Esophagus muscularis mucosa (tissue), 4 donors: ENCODE measurements at regions not wholly inside any gene's neighbourhood (a gene's known extent, or its start where the extent isn't known, plus 50 kb on each side); places are given as distances from the start of the nearest gene placed in this dataset.

ENCODE experiments used
- DNase-seq: peaks from one replicate; pipeline ENCODE4 v3.0.0-alpha.2; 2017; ENCODE audit errors: extremely low spot score
- H3K27ac ChIP-seq, 4 donors: fragments of 200-600 bp; sonication (generic); replicated peaks in 1 of 4; 1 replicate in 3 of 4; 2 replicates in 1 of 4; pipeline ENCODE4 v1.5.1; 2016 to 2019; ENCODE audit warnings: mild to moderate bottlenecking in 1 of 4
- H3K27me3 ChIP-seq, 4 donors: fragments of 200-600 bp; sonication (generic); one replicate each; pipeline versions ENCODE4 v1.5.1 to v1.6.0; 2016 to 2019
- H3K36me3 ChIP-seq, 4 donors: fragments of 200-600 bp; sonication (generic); one replicate each; pipeline ENCODE4 v1.5.1; 2016 to 2019
- H3K4me1 ChIP-seq, 4 donors: fragments of 200-600 bp; sonication (generic); one replicate each; pipeline ENCODE4 v1.5.1; 2016 to 2019
- H3K4me3 ChIP-seq, 4 donors: fragments of 200-600 bp; sonication (generic); 1 replicate in 2 of 4; 2 replicates in 2 of 4; pipeline ENCODE4 v1.5.1; 2016 to 2019; ENCODE audit warnings: mild to moderate bottlenecking in 4 of 4, moderate library complexity in 1 of 4
- H3K9me3 ChIP-seq, 4 donors: fragments of 200-600 bp; sonication (generic); 1 replicate in 3 of 4; 2 replicates in 1 of 4; pipeline ENCODE4 v1.5.1; 2016 to 2019
- EP300 ChIP-seq: sonication (generic); formaldehyde crosslinking; IDR thresholded peaks from one replicate; pipeline ENCODE4 v1.6.1; 2017; ENCODE audit warnings: antibody characterized with exemption
- POLR2A ChIP-seq: fragments of 450-650 bp; IDR thresholded peaks from one replicate; pipeline ENCODE4 v1.6.1; 2017; ENCODE audit warnings: antibody characterized with exemption, moderate library complexity, mild to moderate bottlenecking, low read depth
- POLR2AphosphoS5 ChIP-seq, 2 donors: sonication (generic); formaldehyde crosslinking; IDR thresholded peaks; one replicate each; pipeline ENCODE4 v1.6.1; 2017; ENCODE audit warnings: antibody characterized with exemption in 2 of 2
- WGBS: methylation state at CpG from one replicate; pipeline ENCODE4 v1.1.5; 2018; 5-methylcytosine and 5-hydroxymethylcytosine counted together
- intact Hi-C: fragments of 100-400 bp; cut with DNase I; formaldehyde crosslinking; loops from one replicate; pipeline ENCODE4 v1.15.1; 2023
- TF ChIP-seq, protein P1 (sequence below), 3 experiments: fragments of 200-600 bp in 2 of 3; fragments of 450-650 bp in 1 of 3; sonication (generic) in 2 of 3; IDR thresholded peaks; one replicate each; pipeline ENCODE4 v1.5.1; 2017 to 2019; ENCODE audit warnings: antibody characterized with exemption in 3 of 3, mild to moderate bottlenecking in 2 of 3, moderate library complexity in 1 of 3

DNA sequence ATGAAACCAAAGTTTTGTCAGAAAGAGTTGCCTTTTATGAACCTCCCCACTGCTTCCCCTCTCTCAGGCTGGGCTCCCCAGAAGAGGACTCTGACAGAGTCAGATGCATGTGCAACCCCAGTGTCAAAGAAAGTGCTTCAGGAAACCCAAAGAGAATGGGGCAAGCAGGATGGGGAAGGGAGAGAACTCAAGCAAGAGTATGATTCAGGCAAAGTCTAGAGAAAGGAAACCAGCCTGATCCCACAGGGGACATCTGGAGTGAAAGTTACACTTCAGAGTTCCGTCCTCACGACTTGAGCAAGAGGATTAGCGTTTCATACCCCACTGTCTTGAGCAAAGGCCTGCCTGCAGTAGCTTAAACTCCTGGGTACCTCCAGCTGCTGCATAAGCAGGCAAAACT, 51.8 kb upstream of the EPC2 start:
- WGBS: 83% methylated on average over 3 of the region's 3 CpGs
- intact Hi-C loops: no loop called here
- Histone ChIP-seq H3K27me3 (no peaks in the 10 kb centered on the region), H3K4me1 (no peaks in the 10 kb centered on the region), H3K36me3 (no peaks in the 10 kb centered on the region), H3K9me3 (no peaks in the 10 kb centered on the region), H3K27ac (no peak overlapping the region), H3K4me3 (no peak overlapping the region)
- TF ChIP-seq POLR2AphosphoS5 (IDR thresholded peaks at IDR 0.05): no peak
- TF ChIP-seq, protein P1, sequence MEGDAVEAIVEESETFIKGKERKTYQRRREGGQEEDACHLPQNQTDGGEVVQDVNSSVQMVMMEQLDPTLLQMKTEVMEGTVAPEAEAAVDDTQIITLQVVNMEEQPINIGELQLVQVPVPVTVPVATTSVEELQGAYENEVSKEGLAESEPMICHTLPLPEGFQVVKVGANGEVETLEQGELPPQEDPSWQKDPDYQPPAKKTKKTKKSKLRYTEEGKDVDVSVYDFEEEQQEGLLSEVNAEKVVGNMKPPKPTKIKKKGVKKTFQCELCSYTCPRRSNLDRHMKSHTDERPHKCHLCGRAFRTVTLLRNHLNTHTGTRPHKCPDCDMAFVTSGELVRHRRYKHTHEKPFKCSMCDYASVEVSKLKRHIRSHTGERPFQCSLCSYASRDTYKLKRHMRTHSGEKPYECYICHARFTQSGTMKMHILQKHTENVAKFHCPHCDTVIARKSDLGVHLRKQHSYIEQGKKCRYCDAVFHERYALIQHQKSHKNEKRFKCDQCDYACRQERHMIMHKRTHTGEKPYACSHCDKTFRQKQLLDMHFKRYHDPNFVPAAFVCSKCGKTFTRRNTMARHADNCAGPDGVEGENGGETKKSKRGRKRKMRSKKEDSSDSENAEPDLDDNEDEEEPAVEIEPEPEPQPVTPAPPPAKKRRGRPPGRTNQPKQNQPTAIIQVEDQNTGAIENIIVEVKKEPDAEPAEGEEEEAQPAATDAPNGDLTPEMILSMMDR (IDR thresholded peaks at IDR 0.05): no peak
- TF ChIP-seq EP300: no peak
- no peak for TF ChIP-seq POLR2A
- no peak for DNase-seq

DNA sequence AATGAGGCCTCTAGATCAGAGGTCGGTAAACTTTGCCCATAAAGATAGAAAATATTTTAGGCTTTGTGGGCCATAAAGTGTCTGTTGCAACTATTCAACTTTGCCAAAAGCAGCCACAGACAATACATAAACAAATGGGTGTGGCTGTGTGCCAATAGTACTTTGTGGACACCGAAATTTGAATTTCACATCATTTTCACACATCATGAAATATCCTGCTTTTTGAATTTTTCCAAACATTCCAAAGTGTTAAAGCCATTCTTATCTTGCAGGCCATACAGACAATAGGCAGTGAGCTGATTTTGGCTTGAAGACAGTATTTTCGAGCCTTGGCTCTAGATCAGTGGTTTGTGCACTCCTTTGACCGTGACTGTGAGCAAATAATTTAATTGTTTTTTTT, 51.1 kb upstream of the EPC2 start:
- Histone ChIP-seq H3K27me3 (no peaks in the 10 kb centered on the region), H3K4me3 (no peak overlapping the region), H3K27ac (no peak overlapping the region), H3K9me3 (no peaks in the 10 kb centered on the region), H3K36me3 (no peaks in the 10 kb centered on the region), H3K4me1 (no peaks in the 10 kb centered on the region)
- WGBS: 62% methylated on average over 4 of the region's 4 CpGs
- DNase-seq: no peak
- intact Hi-C loops: no loop called here
- TF ChIP-seq POLR2A (no peak), EP300 (no peak), POLR2AphosphoS5 (IDR thresholded peaks at IDR 0.05) (no peak)
- TF ChIP-seq, protein P1 (IDR thresholded peaks at IDR 0.05): no peak

DNA sequence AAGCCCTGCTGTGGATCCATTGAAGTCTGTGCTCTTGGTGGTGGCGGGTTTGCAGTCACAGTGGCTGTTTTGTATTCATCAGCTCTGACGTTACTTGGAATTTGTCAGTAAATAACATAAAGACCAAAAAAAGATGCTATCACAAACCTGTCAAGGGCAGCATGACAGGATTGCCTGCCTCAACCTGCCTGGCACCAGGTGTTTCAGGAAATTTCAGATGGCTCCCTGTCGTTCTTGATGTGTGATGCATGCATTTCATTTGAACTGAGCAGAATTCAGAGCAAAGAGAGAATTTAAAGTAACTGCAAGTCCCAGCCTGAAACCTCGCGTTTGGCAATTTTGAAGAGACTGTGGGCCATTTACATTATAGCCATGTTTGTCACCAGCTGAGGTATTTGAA, 50.3 kb upstream of the EPC2 start:
- no peaks in the 10 kb centered on the region for H3K36me3 ChIP-seq
- no peak overlapping the region for H3K27ac ChIP-seq
- whole genome bisulfite sequencing: 87% methylated on average over 5 of the region's 5 CpGs
- no peaks in the 10 kb centered on the region for H3K9me3 ChIP-seq
- intact Hi-C loops: no loop called here
- no peaks in the 10 kb centered on the region for H3K27me3 ChIP-seq
- TF ChIP-seq, protein P1 (IDR thresholded peaks at IDR 0.05): no peak
- TF ChIP-seq POLR2AphosphoS5 (IDR thresholded peaks at IDR 0.05) (no peak), POLR2A (no peak), EP300 (no peak)
- H3K4me1 ChIP-seq: no peaks in the 10 kb centered on the region
- H3K4me3 ChIP-seq: no peak overlapping the region
- DNase-seq: no peak
